Endothelial cell of umbilical vein (primary cell): ENCODE measurements at regions not wholly inside any gene's neighbourhood (a gene's known extent, or its start where the extent isn't known, plus 50 kb on each side); places are given as distances from the start of the nearest gene placed in this dataset.

Source experiments
- BruUV-seq: library from RNA; stranded (reverse); fragments of 400-500 nt; replicated peaks from 2 replicates; lab custom pipeline; 2021; lab: Mats Ljungman, UMichigan
- CTCF ChIA-PET: fragments of 300-600, 350-600 bp; sonication (Branson Sonifier 250); formaldehyde crosslinking; loops from one replicate; lab custom pipeline; 2021; ENCODE audit warnings: antibody characterized with exemption, inconsistent platforms; lab: Charles Lee
- POLR2A ChIA-PET: fragments of 300-600, 350-600 bp; sonication (Branson Sonifier 250); formaldehyde crosslinking; loops from one replicate; lab custom pipeline; 2021; ENCODE audit warnings: antibody characterized with exemption, inconsistent platforms; lab: Charles Lee
- DNase-seq: peaks from one replicate; pipeline ENCODE4 v3.0.0-alpha.2; 2011; ENCODE audit warnings: low read depth, low spot score
- FAIRE-seq: peaks from 2 replicates; lab custom pipeline; 2011; peaks lifted over from hg19 to GRCh38; lab: Jason Lieb, UNC
- H2AFZ ChIP-seq: 2 replicates; pipeline ENCODE4 v1.6.0; 2012; ENCODE audit warnings: low read depth, low read length, control low read depth, inconsistent platforms
- H3K27ac ChIP-seq: 2 replicates; pipeline ENCODE4 v1.5.1; 2011; ENCODE audit warnings: low read depth, mild to moderate bottlenecking, control low read depth, low read length, moderate library complexity; ENCODE audit not compliant: insufficient read depth
- H3K27me3 ChIP-seq, 2 experiments: 2 replicates each; pipeline versions ENCODE4 v1.6.0 to v1.6.1; 2011; ENCODE audit warnings: low read length in 2 of 2, mixed read lengths in 1 of 2; ENCODE audit not compliant: control insufficient read depth in 2 of 2, insufficient read depth in 2 of 2
- H3K36me3 ChIP-seq, 2 experiments: 2 replicates in 1 of 2; 3 replicates in 1 of 2; pipeline ENCODE4 v1.5.1; 2011; ENCODE audit warnings: low read length in 2 of 2, mild to moderate bottlenecking in 1 of 2, moderate library complexity in 1 of 2; ENCODE audit not compliant: control insufficient read depth in 2 of 2, insufficient read depth in 2 of 2; ENCODE audit errors: extremely low read depth in 1 of 2
- H3K4me1 ChIP-seq: 3 replicates; pipeline ENCODE4 v1.5.1; 2011; ENCODE audit warnings: mild to moderate bottlenecking, low read length; ENCODE audit not compliant: control insufficient read depth, insufficient read depth; ENCODE audit errors: extremely low read depth
- H3K4me2 ChIP-seq: 2 replicates; pipeline ENCODE4 v1.6.1; 2011; ENCODE audit warnings: low read length, control low read depth, mixed read lengths; ENCODE audit not compliant: insufficient read depth
- H3K4me3 ChIP-seq, 3 experiments: fragments of 200-600 bp in 1 of 3; sonication (generic), shearing (Covaris generic) in 1 of 3; replicated peaks in 1 of 3; 2 replicates each; pipeline ENCODE4 v1.5.1; 2011 to 2016; ENCODE audit warnings: control low read depth in 3 of 3, low read length in 3 of 3, mild to moderate bottlenecking in 2 of 3, inconsistent platforms in 1 of 3, low read depth in 1 of 3, moderate library complexity in 1 of 3; ENCODE audit not compliant: insufficient read depth in 1 of 3
- H3K79me2 ChIP-seq: 2 replicates; pipeline ENCODE4 v1.6.0; 2012; ENCODE audit warnings: low read length, inconsistent platforms; ENCODE audit not compliant: control insufficient read depth, insufficient read depth
- H3K9ac ChIP-seq: replicated peaks from 2 replicates; pipeline ENCODE3; 2011; ENCODE audit warnings: low read length, control low read depth; ENCODE audit not compliant: insufficient read depth; ENCODE audit errors: extremely low read depth
- H3K9me1 ChIP-seq: replicated peaks from 3 replicates; pipeline ENCODE4 v1.6.0; 2011; ENCODE audit warnings: mild to moderate bottlenecking, low read length; ENCODE audit not compliant: control insufficient read depth, insufficient read depth; ENCODE audit errors: extremely low read depth
- H3K9me3 ChIP-seq: replicated peaks from 2 replicates; pipeline ENCODE4 v1.5.1; 2012; ENCODE audit warnings: low read length, inconsistent platforms; ENCODE audit not compliant: control insufficient read depth, insufficient read depth
- H4K20me1 ChIP-seq: replicated peaks from 2 replicates; pipeline ENCODE3; 2011; ENCODE audit warnings: mild to moderate bottlenecking, low read length; ENCODE audit not compliant: control insufficient read depth, insufficient read depth; ENCODE audit errors: extremely low read depth
- CTCF ChIP-seq, 2 donors: IDR thresholded peaks; 1 replicate in 1 of 2; 2 replicates in 1 of 2; pipeline ENCODE4 v1.5.1; 2011; ENCODE audit warnings: low read length in 2 of 2, mild to moderate bottlenecking in 2 of 2, moderate library complexity in 2 of 2, control low read depth in 1 of 2, inconsistent platforms in 1 of 2, low read depth in 1 of 2; ENCODE audit not compliant: insufficient read depth in 1 of 2; ENCODE audit errors: extremely low read depth in 1 of 2
- EZH2 ChIP-seq: IDR thresholded peaks from 2 replicates; pipeline ENCODE4 v1.6.1; 2012; ENCODE audit warnings: borderline replicate concordance, low read depth, mild to moderate bottlenecking, moderate library complexity, low read length, inconsistent platforms; ENCODE audit not compliant: severe bottlenecking
- FOS ChIP-seq: IDR thresholded peaks from 2 replicates; pipeline ENCODE4 v1.6.1; 2011; ENCODE audit warnings: mild to moderate bottlenecking, low read length, moderate library complexity, borderline replicate concordance; ENCODE audit not compliant: insufficient read depth
- GATA2 ChIP-seq: IDR thresholded peaks from 2 replicates; pipeline ENCODE4 v1.7.0; 2011; ENCODE audit warnings: low read depth, mild to moderate bottlenecking, moderate library complexity, mixed read lengths, low read length; ENCODE audit not compliant: insufficient read length, insufficient read depth
- JUN ChIP-seq: IDR thresholded peaks from 2 replicates; pipeline ENCODE4 v1.6.1; 2011; ENCODE audit warnings: borderline replicate concordance, low read depth; ENCODE audit not compliant: insufficient read length, insufficient read depth
- MYC ChIP-seq: IDR thresholded peaks from one replicate; pipeline ENCODE4 v1.6.1; 2011; ENCODE audit warnings: mild to moderate bottlenecking, low read depth, low read length
- POLR2A ChIP-seq: IDR thresholded peaks from 2 replicates; pipeline ENCODE4 v1.6.1; 2012; ENCODE audit warnings: low read depth, mild to moderate bottlenecking, control low read depth, low read length
- POLR2AphosphoS5 ChIP-seq: IDR thresholded peaks from 2 replicates; pipeline ENCODE4 v1.6.1; 2012; ENCODE audit warnings: low read depth, mild to moderate bottlenecking, control low read depth, low read length, moderate library complexity; ENCODE audit not compliant: insufficient read depth
- dilution Hi-C: fragments of 300-500 bp; cut with MboI; formaldehyde crosslinking; loops from one replicate; pipeline ENCODE4 v1.15.0; 2019; ENCODE audit warnings: low sequenced_read_pairs; ENCODE audit not compliant: extremely low pct_ligation_motif_present
- intact Hi-C: fragments of 100-400 bp; cut with micrococcal nuclease; formaldehyde crosslinking; loops from one replicate; pipeline ENCODE4 v1.10.0; 2022
- TF ChIP-seq, protein P1 (sequence below): IDR thresholded peaks from 2 replicates; pipeline ENCODE4 v1.6.1; 2011; ENCODE audit not compliant: insufficient read depth, insufficient read length

- no peak for FAIRE-seq
- Histone ChIP-seq H3K9me1 (no peaks in the 10 kb centered on the region), H2AFZ (no peak overlapping the region), H3K9me3 (no peaks in the 10 kb centered on the region), H3K4me3 (no peak overlapping the region), H3K36me3 (no peaks in the 10 kb centered on the region), H3K4me1 (no peaks in the 10 kb centered on the region), H3K4me2 (no peak overlapping the region), H3K79me2 (no peaks in the 10 kb centered on the region), H3K27ac (no peak overlapping the region), H3K27me3 (no peaks in the 10 kb centered on the region), H3K9ac (no peak overlapping the region), H4K20me1 (no peaks in the 10 kb centered on the region)
- BruUV-seq, result no TSS peak
- dilution Hi-C loops, result no loop called here
- ChIA-PET CTCF (interaction anchor here (1.1 kb wide), 1 partner anchor 77 kb away, joined by 3 read pairs; no protein-coding TSS in a partner anchor), POLR2A (no interaction called here)
- DNase-seq, result no peak
- no peak for TF ChIP-seq POLR2AphosphoS5
- no peak for TF ChIP-seq FOS
- TF ChIP-seq POLR2A, result no peak
- no peak for TF ChIP-seq CTCF (IDR thresholded peaks at IDR 0.05; ENCODE audit: extremely low read depth in 1 of 2, insufficient read depth in 1 of 2, low read depth in 1 of 2, low read length in 2 of 2)
- TF ChIP-seq GATA2, result no peak
- no peak for TF ChIP-seq JUN
- no peak for TF ChIP-seq EZH2
- TF ChIP-seq MYC, result no peak
- TF ChIP-seq, protein P1, sequence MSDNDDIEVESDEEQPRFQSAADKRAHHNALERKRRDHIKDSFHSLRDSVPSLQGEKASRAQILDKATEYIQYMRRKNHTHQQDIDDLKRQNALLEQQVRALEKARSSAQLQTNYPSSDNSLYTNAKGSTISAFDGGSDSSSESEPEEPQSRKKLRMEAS, result no peak
- intact Hi-C loops, result no loop called here
Measured at GRCh38 chr3:165607221-165607620, 230.0 kb downstream of the BCHE start.
